Tibial nerve (tissue), 4 donors: ENCODE measurements at regions not wholly inside any gene's neighbourhood (a gene's known extent, or its start where the extent isn't known, plus 50 kb on each side); places are given as distances from the start of the nearest gene placed in this dataset.

Source experiments
- DNase-seq, 2 donors: peaks; one replicate each; pipeline ENCODE4 v3.0.0-alpha.2; 2019; ENCODE audit warnings: low spot score in 2 of 2
- H3K27ac ChIP-seq, 4 donors: fragments of 200-600 bp; sonication (generic) in 3 of 4; one replicate each; pipeline ENCODE4 v1.5.1; 2017 to 2019; ENCODE audit warnings: mild to moderate bottlenecking in 1 of 4
- H3K27me3 ChIP-seq, 2 donors: fragments of 200-600 bp; sonication (generic) in 1 of 2; one replicate each; pipeline versions ENCODE4 v1.5.1 to v1.6.0; 2017 to 2019
- H3K36me3 ChIP-seq, 3 donors: fragments of 200-600 bp; sonication (generic); one replicate each; pipeline ENCODE4 v1.5.1; 2018 to 2019
- H3K4me1 ChIP-seq, 4 donors: fragments of 200-600 bp; sonication (generic) in 3 of 4; one replicate each; pipeline ENCODE4 v1.5.1; 2017 to 2019
- H3K4me3 ChIP-seq, 4 donors: fragments of 200-600 bp; sonication (generic) in 3 of 4; one replicate each; pipeline ENCODE4 v1.5.1; 2017 to 2019; ENCODE audit warnings: mild to moderate bottlenecking in 1 of 4, moderate library complexity in 1 of 4
- H3K9me3 ChIP-seq, 4 donors: fragments of 200-600 bp; sonication (generic) in 3 of 4; one replicate each; pipeline ENCODE4 v1.5.1; 2017 to 2019
- CTCF ChIP-seq, 5 experiments: fragments of 200-600 bp in 3 of 5; fragments of 450-650 bp in 2 of 5; sonication (generic) in 3 of 5; IDR thresholded peaks; one replicate each; pipeline ENCODE4 v1.5.1; 2016 to 2019; ENCODE audit warnings: antibody characterized with exemption in 5 of 5, mild to moderate bottlenecking in 3 of 5, moderate library complexity in 2 of 5
- EP300 ChIP-seq, 2 donors: sonication (generic); formaldehyde crosslinking; IDR thresholded peaks; one replicate each; pipeline ENCODE4 v1.6.1; 2017; ENCODE audit warnings: antibody characterized with exemption in 2 of 2, mild to moderate bottlenecking in 1 of 2
- POLR2A ChIP-seq, 2 donors: fragments of 450-650 bp; IDR thresholded peaks; one replicate each; pipeline ENCODE4 v1.6.1; 2017; ENCODE audit warnings: antibody characterized with exemption in 2 of 2, mild to moderate bottlenecking in 2 of 2, moderate library complexity in 2 of 2
- WGBS, 2 donors: methylation state at CpG; one replicate each; pipeline ENCODE4 v1.1.5; 2018; 5-methylcytosine and 5-hydroxymethylcytosine counted together

GRCh38 chr5:62790348-62790747 lies 211.7 kb downstream of the LRRC70 start:
- no peaks in the 10 kb centered on the region for H3K27me3 ChIP-seq
- TF ChIP-seq CTCF (IDR thresholded peaks at IDR 0.05) (no peak), EP300 (IDR thresholded peaks at IDR 0.05) (no peak), POLR2A (IDR thresholded peaks at IDR 0.05) (no peak)
- WGBS, 2 donors = 11 to 19% methylated on average over 1 of the region's 1 CpG
- peak in 1 of 2 donors; percentile 18 for DNase-seq
- no peaks in the 10 kb centered on the region for H3K36me3 ChIP-seq
- H3K9me3 ChIP-seq = no peaks in the 10 kb centered on the region
- no peak overlapping the region for H3K4me3 ChIP-seq
- no peaks in the 10 kb centered on the region for H3K4me1 ChIP-seq
- no peak overlapping the region for H3K27ac ChIP-seq

GRCh38 chr5:62786099-62786498 lies 207.5 kb downstream of the LRRC70 start:
- H3K27ac ChIP-seq = no peak overlapping the region
- WGBS, 2 donors = 62 to 70% methylated on average over 1 of the region's 1 CpG

GRCh38 chr5:62785588-62785987 lies 207.0 kb downstream of the LRRC70 start:
- H3K9me3 ChIP-seq = no peaks in the 10 kb centered on the region
- WGBS, 2 donors = 89 to 97% methylated on average over 6 of the region's 6 CpGs
- no peak for DNase-seq

More at GRCh38 chr5:62786099-62786498, 207.5 kb downstream of the LRRC70 start:
- no peak overlapping the region for H3K4me3 ChIP-seq
- H3K27me3 ChIP-seq = no peaks in the 10 kb centered on the region
- TF ChIP-seq POLR2A (IDR thresholded peaks at IDR 0.05) (no peak), CTCF (IDR thresholded peaks at IDR 0.05) (no peak), EP300 (IDR thresholded peaks at IDR 0.05) (no peak)
- no peaks in the 10 kb centered on the region for H3K9me3 ChIP-seq
- no peaks in the 10 kb centered on the region for H3K36me3 ChIP-seq
- DNase-seq = no peak
- no peaks in the 10 kb centered on the region for H3K4me1 ChIP-seq

GRCh38 chr5:62783374-62784057 lies 204.9 kb downstream of the LRRC70 start:
- no peak overlapping the region for H3K27ac ChIP-seq
- WGBS, 2 donors = 62% methylated on average over 5 of the region's 5 CpGs
- no peaks in the 10 kb centered on the region for H3K9me3 ChIP-seq
- peaks cover 0 to 7% (median 2%) of the 10 kb centered on the region in 4 donors for H3K4me1 ChIP-seq
- H3K27me3 ChIP-seq = no peaks in the 10 kb centered on the region
- no peaks in the 10 kb centered on the region for H3K36me3 ChIP-seq
- TF ChIP-seq CTCF (IDR thresholded peaks at IDR 0.05) = no peak
- TF ChIP-seq EP300 (IDR thresholded peaks at IDR 0.05) = no peak
- TF ChIP-seq POLR2A (IDR thresholded peaks at IDR 0.05) = no peak
- no peak for DNase-seq
- no peak overlapping the region for H3K4me3 ChIP-seq

More at GRCh38 chr5:62785588-62785987, 207.0 kb downstream of the LRRC70 start:
- TF ChIP-seq EP300 (IDR thresholded peaks at IDR 0.05) (no peak), POLR2A (IDR thresholded peaks at IDR 0.05) (no peak), CTCF (IDR thresholded peaks at IDR 0.05) (no peak)
- H3K27ac ChIP-seq = no peak overlapping the region
- H3K4me1 ChIP-seq = no peaks in the 10 kb centered on the region
- H3K27me3 ChIP-seq = no peaks in the 10 kb centered on the region
- no peak overlapping the region for H3K4me3 ChIP-seq
- H3K36me3 ChIP-seq = no peaks in the 10 kb centered on the region

GRCh38 chr5:62780888-62781287 lies 202.3 kb downstream of the LRRC70 start:
- no peak for TF ChIP-seq POLR2A (IDR thresholded peaks at IDR 0.05)
- TF ChIP-seq EP300 (IDR thresholded peaks at IDR 0.05) = no peak
- no peak for TF ChIP-seq CTCF (IDR thresholded peaks at IDR 0.05)
- Histone ChIP-seq H3K9me3 (no peaks in the 10 kb centered on the region), H3K4me3 (no peak overlapping the region), H3K36me3 (no peaks in the 10 kb centered on the region), H3K27me3 (no peaks in the 10 kb centered on the region), H3K4me1 (peaks cover 0 to 7% (median 2%) of the 10 kb centered on the region in 4 donors), H3K27ac (no peak overlapping the region)
- 87 to 94% methylated on average over 7 of the region's 7 CpGs for WGBS, 2 donors
- no peak for DNase-seq
